ENCODE measurements at regions not wholly inside any gene's neighbourhood (a gene's known extent, or its start where the extent isn't known, plus 50 kb on each side); places are given as distances from the start of the nearest gene placed in this dataset.

DNA sequence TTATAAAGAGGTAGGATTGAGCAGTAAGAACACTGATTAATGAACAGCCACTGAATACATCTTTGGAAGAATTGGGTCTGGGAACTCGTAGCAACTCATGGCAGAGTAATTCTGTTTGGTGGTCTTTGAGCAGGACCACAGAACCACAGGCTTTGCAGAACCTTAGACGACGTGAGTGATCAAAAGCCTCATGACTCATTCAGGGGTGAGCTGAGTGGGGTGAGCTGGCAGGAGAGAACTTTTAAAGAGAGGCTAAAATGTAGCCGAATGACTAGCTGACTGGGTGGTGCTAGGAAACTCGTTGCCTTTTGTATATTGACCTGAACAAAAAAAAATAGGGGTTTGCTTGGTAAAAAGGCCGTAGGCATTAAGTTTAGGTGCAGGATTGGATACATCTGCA lies 313.8 kb downstream of the TGFB2 start:
- TF ChIP-seq ZNF121 (CRISPR knock-in tag; conservative IDR thresholded peaks at IDR 0.05): no peak
- no peak for TF ChIP-seq PHF20 (IDR thresholded peaks at IDR 0.05; ENCODE audit: partially characterized antibody)
- TF ChIP-seq MAX (CRISPR knock-in tag; IDR thresholded peaks at IDR 0.05): no peak
- no peak for TF ChIP-seq POLR2AphosphoS5 (IDR thresholded peaks at IDR 0.05; ENCODE audit: control insufficient read depth, insufficient read depth, low read depth, low read length)
- no peak for TF ChIP-seq FOXJ3 (CRISPR knock-in tag; IDR thresholded peaks at IDR 0.05)
- TF ChIP-seq, protein P1, sequence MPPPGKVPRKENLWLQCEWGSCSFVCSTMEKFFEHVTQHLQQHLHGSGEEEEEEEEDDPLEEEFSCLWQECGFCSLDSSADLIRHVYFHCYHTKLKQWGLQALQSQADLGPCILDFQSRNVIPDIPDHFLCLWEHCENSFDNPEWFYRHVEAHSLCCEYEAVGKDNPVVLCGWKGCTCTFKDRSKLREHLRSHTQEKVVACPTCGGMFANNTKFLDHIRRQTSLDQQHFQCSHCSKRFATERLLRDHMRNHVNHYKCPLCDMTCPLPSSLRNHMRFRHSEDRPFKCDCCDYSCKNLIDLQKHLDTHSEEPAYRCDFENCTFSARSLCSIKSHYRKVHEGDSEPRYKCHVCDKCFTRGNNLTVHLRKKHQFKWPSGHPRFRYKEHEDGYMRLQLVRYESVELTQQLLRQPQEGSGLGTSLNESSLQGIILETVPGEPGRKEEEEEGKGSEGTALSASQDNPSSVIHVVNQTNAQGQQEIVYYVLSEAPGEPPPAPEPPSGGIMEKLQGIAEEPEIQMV (tag; conservative IDR thresholded peaks at IDR 0.05; ENCODE audit: low read depth): no peak
- TF ChIP-seq HDAC6 (IDR thresholded peaks at IDR 0.05; ENCODE audit: low read depth, low read length): no peak
- no peak for TF ChIP-seq CTCF (IDR thresholded peaks at IDR 0.05 in 2 of 3, conservative IDR thresholded peaks at IDR 0.05 in 1 of 3; ENCODE audit: insufficient read depth in 2 of 3, low read depth in 1 of 3, low read length in 3 of 3)
- TF ChIP-seq SRF (CRISPR knock-in tag; IDR thresholded peaks at IDR 0.05): no peak
- no peak for TF ChIP-seq ZFX (CRISPR knock-in tag; IDR thresholded peaks at IDR 0.05)
- no peak for TF ChIP-seq MAFF (IDR thresholded peaks at IDR 0.05; ENCODE audit: low read length)
- TF ChIP-seq ZNF280B (CRISPR knock-in tag; IDR thresholded peaks at IDR 0.05): no peak
- TF ChIP-seq AFF1 (IDR thresholded peaks at IDR 0.05; ENCODE audit: low read depth in 1 of 2, partially characterized antibody in 2 of 2): no peak
- TF ChIP-seq MYC (IDR thresholded peaks at IDR 0.05; ENCODE audit: low read depth, low read length): no peak
- no peak for TF ChIP-seq MYC (CRISPR knock-in tag; IDR thresholded peaks at IDR 0.05; ENCODE audit: borderline replicate concordance, low read depth)
